ENCODE measurements at regions not wholly inside any gene's neighbourhood (a gene's known extent, or its start where the extent isn't known, plus 50 kb on each side); places are given as distances from the start of the nearest gene placed in this dataset.

GRCh38 chr14:87055007-87055406 is 938.0 kb downstream of the GALC start:
- Histone ChIP-seq H3K9me2 (replicated peaks; ENCODE audit: insufficient read depth) (no peaks in the 10 kb centered on the region), H2AFZ (no peak overlapping the region), H3K27ac (no peak overlapping the region), H3K27me3 (no peaks in the 10 kb centered on the region), H3K9me3 (ENCODE audit: low read depth) (no peaks in the 10 kb centered on the region), H4K20me1 (ENCODE audit: insufficient read depth, poor library complexity, severe bottlenecking) (no peaks in the 10 kb centered on the region), H3K36me3 (replicated peaks; ENCODE audit: insufficient read depth, low read depth) (no peaks in the 10 kb centered on the region), H3K4me3 (no peak overlapping the region), H3K4me1 (ENCODE audit: insufficient read depth) (no peaks in the 10 kb centered on the region), H3K79me2 (no peaks in the 10 kb centered on the region), H3K4me2 (no peak overlapping the region)
- TF ChIP-seq EZH2 (IDR thresholded peaks at IDR 0.05; ENCODE audit: borderline replicate concordance) = no peak
- TF ChIP-seq EZH2phosphoT487 (IDR thresholded peaks at IDR 0.05; ENCODE audit: low read depth, severe bottlenecking, unreplicated experiment) = no peak
- TF ChIP-seq CTCF (IDR thresholded peaks at IDR 0.05; ENCODE audit: poor library complexity) = no peak
- 86% methylated on average over 2 of the region's 2 CpGs for WGBS (ENCODE audit: low lambda C conversion rate, missing lambda C conversion rate)
- no peak for DNase-seq (ENCODE audit: low spot score)

- Histone ChIP-seq H3K4me3 (no peak overlapping the region), H3K4me2 (no peak overlapping the region), H2AFZ (no peak overlapping the region), H3K9me2 (replicated peaks; ENCODE audit: insufficient read depth) (no peaks in the 10 kb centered on the region), H4K20me1 (ENCODE audit: insufficient read depth, poor library complexity, severe bottlenecking) (no peaks in the 10 kb centered on the region), H3K79me2 (no peaks in the 10 kb centered on the region), H3K4me1 (ENCODE audit: insufficient read depth) (no peaks in the 10 kb centered on the region), H3K9me3 (ENCODE audit: low read depth) (no peaks in the 10 kb centered on the region), H3K36me3 (replicated peaks; ENCODE audit: insufficient read depth, low read depth) (no peaks in the 10 kb centered on the region), H3K27ac (no peak overlapping the region), H3K27me3 (no peaks in the 10 kb centered on the region)
- WGBS (ENCODE audit: low lambda C conversion rate, missing lambda C conversion rate) = 79% methylated on average over 1 of the region's 1 CpG
- TF ChIP-seq EZH2 (IDR thresholded peaks at IDR 0.05; ENCODE audit: borderline replicate concordance) (no peak), CTCF (IDR thresholded peaks at IDR 0.05; ENCODE audit: poor library complexity) (no peak), EZH2phosphoT487 (IDR thresholded peaks at IDR 0.05; ENCODE audit: low read depth, severe bottlenecking, unreplicated experiment) (no peak)
- no peak for DNase-seq (ENCODE audit: low spot score)
These were observed 940.2 kb downstream of the GALC start for GRCh38 chr14:87052646-87053225.

DNA sequence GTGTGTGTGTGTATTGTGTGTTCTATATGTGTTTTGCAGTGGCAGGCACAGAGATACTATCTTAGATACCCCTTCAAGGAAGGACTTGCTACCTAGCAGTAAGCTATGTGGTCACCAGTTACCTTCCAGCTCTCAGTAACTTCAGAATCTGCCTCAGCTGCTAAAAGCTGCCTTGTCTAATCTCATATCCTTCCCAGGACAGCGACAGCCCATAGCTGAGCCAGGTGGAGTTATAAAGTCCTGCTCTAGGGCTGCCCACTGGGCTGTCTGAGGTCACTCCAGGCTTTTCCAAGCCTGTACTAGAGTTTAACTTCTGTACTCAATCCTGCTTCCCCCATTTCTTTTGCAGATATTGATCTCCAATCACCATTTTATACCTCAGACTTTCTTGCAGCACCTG is 942.6 kb downstream of the GALC start:
- Histone ChIP-seq H3K4me1 (ENCODE audit: insufficient read depth) (no peaks in the 10 kb centered on the region), H3K27me3 (no peaks in the 10 kb centered on the region), H2AFZ (no peak overlapping the region), H3K9me3 (ENCODE audit: low read depth) (no peaks in the 10 kb centered on the region), H3K36me3 (replicated peaks; ENCODE audit: insufficient read depth, low read depth) (no peaks in the 10 kb centered on the region), H3K27ac (no peak overlapping the region), H4K20me1 (ENCODE audit: insufficient read depth, poor library complexity, severe bottlenecking) (no peaks in the 10 kb centered on the region), H3K4me2 (no peak overlapping the region), H3K79me2 (no peaks in the 10 kb centered on the region), H3K4me3 (no peak overlapping the region), H3K9me2 (replicated peaks; ENCODE audit: insufficient read depth) (no peaks in the 10 kb centered on the region)
- TF ChIP-seq EZH2phosphoT487 (IDR thresholded peaks at IDR 0.05; ENCODE audit: low read depth, severe bottlenecking, unreplicated experiment) (no peak), CTCF (IDR thresholded peaks at IDR 0.05; ENCODE audit: poor library complexity) (no peak), EZH2 (IDR thresholded peaks at IDR 0.05; ENCODE audit: borderline replicate concordance) (no peak)
- whole genome bisulfite sequencing (ENCODE audit: low lambda C conversion rate, missing lambda C conversion rate) = 75% methylated on average over 1 of the region's 1 CpG
- no peak for DNase-seq (ENCODE audit: low spot score)

DNA sequence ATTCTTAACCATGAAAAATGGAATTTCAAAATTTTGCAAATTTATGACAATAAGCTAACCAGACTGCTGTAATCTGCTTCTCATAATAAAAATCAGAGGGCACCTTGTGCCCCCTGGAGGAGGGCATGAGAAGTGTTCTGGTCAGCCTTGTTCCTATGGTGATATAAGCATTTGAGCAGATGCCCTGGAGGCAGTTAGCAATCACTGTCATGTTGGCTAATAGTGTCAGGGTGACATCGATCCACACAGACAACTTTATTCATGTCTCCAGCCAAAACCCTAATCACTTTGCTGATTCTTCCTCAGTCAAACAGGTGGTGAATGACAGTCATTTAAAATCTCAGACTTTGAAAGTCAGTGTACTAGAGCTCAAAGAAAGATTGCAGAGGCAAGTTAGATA is 943.0 kb downstream of the GALC start:
- peak; percentile 46 for DNase-seq (ENCODE audit: low spot score)
- Histone ChIP-seq H4K20me1 (ENCODE audit: insufficient read depth, poor library complexity, severe bottlenecking) (no peaks in the 10 kb centered on the region), H3K79me2 (no peaks in the 10 kb centered on the region), H3K36me3 (replicated peaks; ENCODE audit: insufficient read depth, low read depth) (no peaks in the 10 kb centered on the region), H3K4me1 (ENCODE audit: insufficient read depth) (no peaks in the 10 kb centered on the region), H3K4me2 (no peak overlapping the region), H3K9me3 (ENCODE audit: low read depth) (no peaks in the 10 kb centered on the region), H3K27me3 (no peaks in the 10 kb centered on the region), H3K9me2 (replicated peaks; ENCODE audit: insufficient read depth) (no peaks in the 10 kb centered on the region), H2AFZ (no peak overlapping the region), H3K4me3 (no peak overlapping the region), H3K27ac (no peak overlapping the region)
- WGBS (ENCODE audit: low lambda C conversion rate, missing lambda C conversion rate) = 32% methylated on average over 1 of the region's 1 CpG
- TF ChIP-seq CTCF (IDR thresholded peaks at IDR 0.05; ENCODE audit: poor library complexity) (peak; percentile 48), EZH2 (IDR thresholded peaks at IDR 0.05; ENCODE audit: borderline replicate concordance) (no peak)

Data from hepatocyte (in vitro differentiated cells).